Gastroesophageal sphincter (tissue), 3 donors: ENCODE measurements at regions not wholly inside any gene's neighbourhood (a gene's known extent, or its start where the extent isn't known, plus 50 kb on each side); places are given as distances from the start of the nearest gene placed in this dataset.

Source experiments
- CTCF ChIP-seq, 4 experiments: fragments of 200-600 bp in 2 of 4; fragments of 450-650 bp in 2 of 4; sonication (generic) in 1 of 4; IDR thresholded peaks; one replicate each; pipeline ENCODE4 v1.5.1; 2017 to 2019; ENCODE audit warnings: antibody characterized with exemption in 4 of 4, mild to moderate bottlenecking in 2 of 4, moderate library complexity in 2 of 4
- EP300 ChIP-seq: sonication (generic); formaldehyde crosslinking; IDR thresholded peaks from one replicate; pipeline ENCODE4 v1.6.1; 2017; ENCODE audit warnings: antibody characterized with exemption, mild to moderate bottlenecking
- POLR2A ChIP-seq, 2 donors: fragments of 450-650 bp; IDR thresholded peaks; one replicate each; pipeline ENCODE4 v1.6.1; 2017; ENCODE audit warnings: antibody characterized with exemption in 2 of 2, mild to moderate bottlenecking in 2 of 2, moderate library complexity in 1 of 2
- POLR2AphosphoS5 ChIP-seq: sonication (generic); formaldehyde crosslinking; IDR thresholded peaks from one replicate; pipeline ENCODE4 v1.6.1; 2017; ENCODE audit warnings: antibody characterized with exemption

DNA sequence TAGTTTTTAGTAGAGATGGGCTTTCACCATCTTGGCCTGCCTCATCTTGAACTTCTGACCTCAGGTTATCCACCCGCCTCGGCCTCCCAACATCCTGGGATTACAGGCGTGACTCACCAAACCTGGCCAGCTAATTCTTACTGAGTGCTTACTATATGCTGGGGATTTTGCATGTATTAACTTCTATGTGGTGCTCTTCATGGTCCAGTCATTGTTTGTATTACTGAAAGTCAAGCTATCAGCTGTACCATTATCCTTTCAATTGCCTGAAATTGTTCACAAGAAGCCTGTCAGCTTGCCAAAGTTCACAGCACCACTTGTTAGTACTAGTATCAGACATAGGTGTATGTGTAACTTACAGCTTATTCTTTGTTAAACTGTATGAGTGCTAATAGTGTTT is 1272.1 kb downstream of the ARAP2 start:
- no peak for TF ChIP-seq CTCF (IDR thresholded peaks at IDR 0.05)
- no peak for TF ChIP-seq EP300
- TF ChIP-seq POLR2A (IDR thresholded peaks at IDR 0.05): no peak
- no peak for TF ChIP-seq POLR2AphosphoS5
